ENCODE measurements at regions not wholly inside any gene's neighbourhood (a gene's known extent, or its start where the extent isn't known, plus 50 kb on each side); places are given as distances from the start of the nearest gene placed in this dataset.

GRCh38 chrX:23235051-23235450, 99.6 kb upstream of the PTCHD1 start:
- ChIA-PET CTCF (no interaction called here), POLR2A (ENCODE audit: low non-redundant PET) (no interaction called here)
- no peaks in the 10 kb centered on the region for H3K4me1 ChIP-seq (ENCODE audit: insufficient read depth, low read length, poor library complexity, severe bottlenecking)
- no peak for DNase-seq (ENCODE audit: low spot score)
- H3K36me3 ChIP-seq (ENCODE audit: insufficient read depth, low read length, poor library complexity, severe bottlenecking) = no peaks in the 10 kb centered on the region
- TF ChIP-seq EZH2 (IDR thresholded peaks at IDR 0.05; ENCODE audit: borderline replicate concordance, low read depth, low read length, poor library complexity, severe bottlenecking) (no peak), CTCF (conservative IDR thresholded peaks at IDR 0.05; ENCODE audit: low read depth, low read length) (no peak)
- no peak overlapping the region for H3K27ac ChIP-seq (ENCODE audit: low read depth, low read length, poor library complexity, severe bottlenecking)
- intact Hi-C loops (cut with micrococcal nuclease; ENCODE audit: unreplicated experiment) = no loop called here
- no peaks in the 10 kb centered on the region for H3K9me3 ChIP-seq (ENCODE audit: low read depth, low read length, poor library complexity, severe bottlenecking)
- H3K4me3 ChIP-seq (ENCODE audit: low read depth, low read length, poor library complexity, severe bottlenecking) = no peak overlapping the region
- no peaks in the 10 kb centered on the region for H3K27me3 ChIP-seq (replicated peaks; ENCODE audit: insufficient read depth, low read depth, low read length, poor library complexity)
- BruUV-seq (replicated peaks) = no TSS peak

- Histone ChIP-seq H3K9me3 (ENCODE audit: low read depth, low read length, poor library complexity, severe bottlenecking) (no peaks in the 10 kb centered on the region), H3K4me1 (ENCODE audit: insufficient read depth, low read length, poor library complexity, severe bottlenecking) (no peaks in the 10 kb centered on the region), H3K27me3 (replicated peaks; ENCODE audit: insufficient read depth, low read depth, low read length, poor library complexity) (no peaks in the 10 kb centered on the region), H3K27ac (ENCODE audit: low read depth, low read length, poor library complexity, severe bottlenecking) (no peak overlapping the region), H3K4me3 (ENCODE audit: low read depth, low read length, poor library complexity, severe bottlenecking) (no peak overlapping the region), H3K36me3 (ENCODE audit: insufficient read depth, low read length, poor library complexity, severe bottlenecking) (no peaks in the 10 kb centered on the region)
- POLR2A ChIA-PET (ENCODE audit: low non-redundant PET) = no interaction called here
- intact Hi-C loops (cut with micrococcal nuclease; ENCODE audit: unreplicated experiment) = no loop called here
- TF ChIP-seq EZH2 (IDR thresholded peaks at IDR 0.05; ENCODE audit: borderline replicate concordance, low read depth, low read length, poor library complexity, severe bottlenecking) (no peak), CTCF (conservative IDR thresholded peaks at IDR 0.05; ENCODE audit: low read depth, low read length) (no peak)
- DNase-seq (ENCODE audit: low spot score) = no peak
- CTCF ChIA-PET = no interaction called here
- BruUV-seq (replicated peaks) = no TSS peak
Measured at GRCh38 chrX:23246001-23246400, 88.6 kb upstream of the PTCHD1 start.

GRCh38 chrX:23248187-23248586, 86.5 kb upstream of the PTCHD1 start:
- Histone ChIP-seq H3K36me3 (ENCODE audit: insufficient read depth, low read length, poor library complexity, severe bottlenecking) (no peaks in the 10 kb centered on the region), H3K9me3 (ENCODE audit: low read depth, low read length, poor library complexity, severe bottlenecking) (peaks cover 7% of the 10 kb centered on the region), H3K27me3 (replicated peaks; ENCODE audit: insufficient read depth, low read depth, low read length, poor library complexity) (no peaks in the 10 kb centered on the region), H3K27ac (ENCODE audit: low read depth, low read length, poor library complexity, severe bottlenecking) (no peak overlapping the region), H3K4me3 (ENCODE audit: low read depth, low read length, poor library complexity, severe bottlenecking) (no peak overlapping the region), H3K4me1 (ENCODE audit: insufficient read depth, low read length, poor library complexity, severe bottlenecking) (no peaks in the 10 kb centered on the region)
- ChIA-PET CTCF (no interaction called here), POLR2A (ENCODE audit: low non-redundant PET) (no interaction called here)
- BruUV-seq (replicated peaks) = no TSS peak
- intact Hi-C loops (cut with micrococcal nuclease; ENCODE audit: unreplicated experiment) = no loop called here
- TF ChIP-seq EZH2 (IDR thresholded peaks at IDR 0.05; ENCODE audit: borderline replicate concordance, low read depth, low read length, poor library complexity, severe bottlenecking) (no peak), CTCF (conservative IDR thresholded peaks at IDR 0.05; ENCODE audit: low read depth, low read length) (no peak)
- DNase-seq (ENCODE audit: low spot score) = no peak
